Dermis microvascular lymphatic vessel endothelial cell (primary cell): ENCODE measurements at regions not wholly inside any gene's neighbourhood (a gene's known extent, or its start where the extent isn't known, plus 50 kb on each side); places are given as distances from the start of the nearest gene placed in this dataset.

Source experiments
- DNase-seq, 2 donors: peaks; one replicate each; pipeline versions ENCODE4 v3.0.0 to v3.0.0-alpha.2; 2010; ENCODE audit warnings: low read depth in 2 of 2

- no peak for DNase-seq
Measured at GRCh38 chr1:168631671-168632400, 55.4 kb downstream of the XCL1 start.

- DNase-seq, result no peak
Measured at GRCh38 chr1:168634951-168635532, 58.6 kb downstream of the XCL1 start.

- no peak for DNase-seq
Measured at GRCh38 chr1:168636200-168636599, 59.8 kb downstream of the XCL1 start.

GRCh38 chr1:168636642-168637111 lies 60.3 kb downstream of the XCL1 start:
- no peak for DNase-seq

- DNase-seq, result peak in 1 of 2 donors; percentile 59
Measured at GRCh38 chr1:168637350-168637991, 61.1 kb downstream of the XCL1 start.

- no peak for DNase-seq
Measured at GRCh38 chr1:168638884-168639283, 62.5 kb downstream of the XCL1 start.

- no peak for DNase-seq
Measured at GRCh38 chr1:168640182-168640581, 63.8 kb downstream of the XCL1 start.

GRCh38 chr1:168640836-168641235 lies 64.4 kb downstream of the XCL1 start:
- no peak for DNase-seq

- no peak for DNase-seq
Measured at GRCh38 chr1:168643152-168643551, 66.7 kb downstream of the XCL1 start.
